WTC11 (cell line): ENCODE measurements at regions not wholly inside any gene's neighbourhood (a gene's known extent, or its start where the extent isn't known, plus 50 kb on each side); places are given as distances from the start of the nearest gene placed in this dataset.

Source experiments
- ATAC-seq: fragments of 200-7000 bp; cut with Tn5 transposase; 2 replicates; pipeline ENCODE4 v1.10.0; 2021; ENCODE audit warnings: mild to moderate bottlenecking, moderate library complexity
- CTCF ChIA-PET: fragments of 300-600 bp; sonication (Branson Sonifier 250); formaldehyde crosslinking; loops from one replicate; lab custom pipeline; 2021; ENCODE audit warnings: antibody characterized with exemption; lab: Charles Lee
- POLR2A ChIA-PET: fragments of 350-600 bp; sonication (Branson Sonifier 250); formaldehyde crosslinking; loops from one replicate; lab custom pipeline; 2021; ENCODE audit warnings: antibody characterized with exemption; lab: Charles Lee
- DNase-seq: peaks from one replicate; pipeline ENCODE4 v3.0.0; 2021; ENCODE audit warnings: low spot score
- H3K27ac Mint-ChIP-seq: 2 replicates; pipeline ENCODE4 v1.8.0; 2021; ENCODE audit warnings: mixed read lengths
- H3K27me3 Mint-ChIP-seq: 2 replicates; pipeline ENCODE4 v1.8.0; 2021; ENCODE audit warnings: low read depth, mild to moderate bottlenecking, moderate library complexity, mixed read lengths
- H3K36me3 Mint-ChIP-seq: 2 replicates; pipeline ENCODE4 v1.8.0; 2021; ENCODE audit warnings: mixed read lengths
- H3K4me1 Mint-ChIP-seq: 2 replicates; pipeline ENCODE4 v1.8.0; 2022; ENCODE audit warnings: mixed read lengths
- H3K4me3 Mint-ChIP-seq: 2 replicates; pipeline ENCODE4 v1.8.0; 2021; ENCODE audit warnings: mild to moderate bottlenecking, moderate library complexity, mixed read lengths
- H3K9me3 Mint-ChIP-seq: 2 replicates; pipeline ENCODE4 v1.8.0; 2021; ENCODE audit warnings: mixed read lengths
- ATF2 ChIP-seq: sonication (generic); formaldehyde crosslinking; IDR thresholded peaks from 2 replicates; pipeline ENCODE4 v1.8.1; 2022; ENCODE audit warnings: low read depth, missing genetic modification reagents, borderline replicate concordance
- CREB1 ChIP-seq: sonication (generic); formaldehyde crosslinking; IDR thresholded peaks from 2 replicates; pipeline ENCODE4 v1.8.0; 2023; ENCODE audit warnings: mild to moderate bottlenecking, missing genetic modification reagents
- E2F4 ChIP-seq: sonication (generic); formaldehyde crosslinking; IDR thresholded peaks from 2 replicates; pipeline ENCODE4 v1.8.1; 2022; ENCODE audit warnings: low read depth, mild to moderate bottlenecking, moderate library complexity, missing genetic modification reagents, borderline replicate concordance
- FOXK1 ChIP-seq: sonication (generic); formaldehyde crosslinking; IDR thresholded peaks from 2 replicates; pipeline ENCODE4 v1.8.0; 2022; ENCODE audit warnings: mild to moderate bottlenecking, moderate library complexity, missing genetic modification reagents
- FOXP4 ChIP-seq: sonication (generic); formaldehyde crosslinking; IDR thresholded peaks from 2 replicates; pipeline ENCODE4 v1.8.0; 2022; ENCODE audit warnings: mild to moderate bottlenecking, missing genetic modification reagents
- GRHL2 ChIP-seq: fragments of 250-450 bp; sonication (Bioruptor Pico); IDR thresholded peaks from 2 replicates; pipeline ENCODE4 v1.8.0; 2022; ENCODE audit warnings: mild to moderate bottlenecking, moderate library complexity; ENCODE audit not compliant: insufficient replicate concordance, severe bottlenecking
- MAX ChIP-seq: sonication (generic); formaldehyde crosslinking; IDR thresholded peaks from 2 replicates; pipeline ENCODE4 v1.8.0; 2022; ENCODE audit warnings: mild to moderate bottlenecking, missing genetic modification reagents
- NR3C1 ChIP-seq: sonication (generic); formaldehyde crosslinking; conservative IDR thresholded peaks from 2 replicates; pipeline ENCODE4 v1.8.1; 2023; ENCODE audit warnings: low read depth, mild to moderate bottlenecking, missing genetic modification reagents
- PREB ChIP-seq: sonication (generic); formaldehyde crosslinking; IDR thresholded peaks from 2 replicates; pipeline ENCODE4 v1.8.1; 2022; ENCODE audit warnings: mild to moderate bottlenecking, missing genetic modification reagents, moderate library complexity, borderline replicate concordance
- RELA ChIP-seq: sonication (generic); formaldehyde crosslinking; IDR thresholded peaks from 2 replicates; pipeline ENCODE4 v1.8.1; 2022; ENCODE audit warnings: missing genetic modification reagents, mild to moderate bottlenecking, borderline replicate concordance
- SP1 ChIP-seq: sonication (generic); formaldehyde crosslinking; conservative IDR thresholded peaks from 2 replicates; pipeline ENCODE4 v1.8.1; 2022; ENCODE audit warnings: missing genetic modification reagents
- TCF7 ChIP-seq: sonication (generic); formaldehyde crosslinking; IDR thresholded peaks from 2 replicates; pipeline ENCODE4 v1.8.0; 2022; ENCODE audit warnings: mild to moderate bottlenecking, low read depth, missing genetic modification reagents, moderate library complexity
- ZNF138 ChIP-seq: sonication (generic); formaldehyde crosslinking; conservative IDR thresholded peaks from 2 replicates; pipeline ENCODE4 v1.8.1; 2022; ENCODE audit warnings: mild to moderate bottlenecking, moderate library complexity, missing genetic modification reagents
- ZNF532 ChIP-seq: fragments of 250-450 bp; sonication (Bioruptor Pico); IDR thresholded peaks from 2 replicates; pipeline ENCODE4 v1.9.0; 2021; ENCODE audit warnings: mild to moderate bottlenecking, borderline replicate concordance

- Mint-ChIP-seq H3K36me3 (no peaks in the 10 kb centered on the region), H3K27me3 (no peaks in the 10 kb centered on the region), H3K27ac (no peak overlapping the region), H3K9me3 (no peaks in the 10 kb centered on the region), H3K4me1 (peaks cover 9% of the 10 kb centered on the region; the same call in 1 of the 2 replicates), H3K4me3 (no peak overlapping the region)
- no peak for DNase-seq
- ChIA-PET CTCF (interaction anchor here (1.2 kb wide), 1 partner anchor 49 kb away, joined by 3 read pairs; no protein-coding TSS in a partner anchor), POLR2A (no interaction called here)
- no peak for TF ChIP-seq ZNF532 (CRISPR knock-in tag)
- no peak for TF ChIP-seq CREB1
- ATAC-seq: no peak
These were observed 449.1 kb upstream of the ANKRD30A start for GRCh38 chr10:36676321-36676720.

GRCh38 chr10:36675458-36675880 lies 449.9 kb upstream of the ANKRD30A start:
- H3K36me3 Mint-ChIP-seq: no peaks in the 10 kb centered on the region
- no peak overlapping the region for H3K4me3 Mint-ChIP-seq
- ChIA-PET POLR2A (no interaction called here), CTCF (interaction anchor here (1.2 kb wide), 1 partner anchor 50 kb away, joined by 3 read pairs; no protein-coding TSS in a partner anchor)
- peaks cover 9% of the 10 kb centered on the region; the same call in 1 of the 2 replicates for H3K4me1 Mint-ChIP-seq
- ATAC-seq (no peak), DNase-seq (no peak)
- no peak overlapping the region for H3K27ac Mint-ChIP-seq
- no peaks in the 10 kb centered on the region for H3K9me3 Mint-ChIP-seq
- H3K27me3 Mint-ChIP-seq: no peaks in the 10 kb centered on the region
- TF ChIP-seq ZNF532 (CRISPR knock-in tag) (no peak), FOXP4 (CRISPR knock-in tag) (no peak), NR3C1 (CRISPR knock-in tag) (no peak), ATF2 (CRISPR knock-in tag) (no peak), FOXK1 (CRISPR knock-in tag) (no peak), GRHL2 (CRISPR knock-in tag) (no peak), MAX (CRISPR knock-in tag) (no peak), PREB (no peak), RELA (CRISPR knock-in tag) (no peak), SP1 (CRISPR knock-in tag) (no peak), TCF7 (CRISPR knock-in tag) (no peak), ZNF138 (no peak), E2F4 (CRISPR knock-in tag) (no peak)
